HG02981 (cell line): ENCODE measurements at regions not wholly inside any gene's neighbourhood (a gene's known extent, or its start where the extent isn't known, plus 50 kb on each side); places are given as distances from the start of the nearest gene placed in this dataset.
"Not testable (repeated sequence)": the region's sequence is repeated elsewhere in the genome, so short reads cannot be mapped to it uniquely, and the experiment has no call there.

Source experiments
- ATAC-seq: cut with Tn5 transposase; IDR thresholded peaks from one replicate; pipeline ENCODE4 v1.9.1; 2021; ENCODE audit warnings: mild to moderate bottlenecking, moderate library complexity; ENCODE audit not compliant: unreplicated experiment

DNA sequence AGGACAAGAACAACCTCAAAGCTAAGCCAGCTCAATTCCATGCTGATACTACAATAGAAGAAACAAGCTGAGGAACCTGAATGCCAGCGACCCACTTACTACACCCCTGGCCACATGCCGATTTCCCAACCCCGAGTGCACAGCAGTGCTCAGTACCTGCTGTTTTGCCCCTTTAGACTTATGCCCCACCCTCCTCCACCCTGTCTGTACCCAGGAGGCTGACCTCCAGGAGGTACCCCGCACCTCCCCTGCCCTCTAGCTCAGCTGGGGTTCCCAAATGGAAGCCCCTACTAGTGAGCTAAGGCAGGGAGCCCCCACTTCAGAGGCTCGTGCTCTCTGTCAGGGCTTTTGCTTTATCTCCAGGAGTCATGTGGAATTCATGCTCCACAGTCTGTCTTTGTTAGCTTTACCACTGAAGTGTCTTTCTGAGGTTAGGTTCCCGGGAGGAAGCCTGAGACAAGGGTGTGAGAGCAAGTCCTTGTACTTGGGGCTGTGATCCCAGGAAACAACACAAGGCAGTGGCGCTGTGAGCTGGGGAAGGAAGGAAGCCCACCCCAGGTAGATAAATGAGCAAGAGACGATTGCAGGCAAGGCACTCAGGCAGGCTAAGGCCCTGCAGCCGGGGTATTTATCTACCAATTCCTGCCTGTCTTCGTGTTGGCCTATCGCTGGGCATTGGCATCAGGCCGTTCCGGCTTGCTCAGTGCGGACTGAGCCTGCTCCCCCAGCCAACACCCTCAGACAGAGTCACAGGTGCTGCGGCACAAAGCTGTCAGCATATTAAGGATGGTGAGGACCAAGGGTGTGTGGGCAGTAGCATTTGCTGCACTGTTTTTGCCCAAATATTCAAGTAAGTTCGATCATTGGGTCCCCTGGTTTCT lies 220.5 kb downstream of the CYP26B1 start:
- ATAC-seq = no peak

DNA sequence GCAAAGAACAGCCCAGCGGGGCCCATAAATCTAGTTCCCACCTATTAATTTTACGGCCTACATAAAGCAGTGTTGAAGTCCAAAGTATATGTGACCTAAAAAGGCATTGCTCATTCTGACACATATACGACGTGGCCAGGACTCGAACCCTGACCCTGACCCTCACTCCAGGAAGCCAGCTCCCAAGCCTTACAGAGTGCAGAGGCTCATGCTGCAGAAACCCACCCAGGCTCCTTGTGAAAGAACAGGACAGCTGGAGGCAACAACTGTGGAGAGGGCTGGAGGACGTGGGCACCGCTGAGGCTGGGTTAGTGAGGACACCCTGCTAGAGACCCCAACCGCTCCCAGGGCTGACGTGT lies 221.6 kb downstream of the CYP26B1 start:
- ATAC-seq = no peak

DNA sequence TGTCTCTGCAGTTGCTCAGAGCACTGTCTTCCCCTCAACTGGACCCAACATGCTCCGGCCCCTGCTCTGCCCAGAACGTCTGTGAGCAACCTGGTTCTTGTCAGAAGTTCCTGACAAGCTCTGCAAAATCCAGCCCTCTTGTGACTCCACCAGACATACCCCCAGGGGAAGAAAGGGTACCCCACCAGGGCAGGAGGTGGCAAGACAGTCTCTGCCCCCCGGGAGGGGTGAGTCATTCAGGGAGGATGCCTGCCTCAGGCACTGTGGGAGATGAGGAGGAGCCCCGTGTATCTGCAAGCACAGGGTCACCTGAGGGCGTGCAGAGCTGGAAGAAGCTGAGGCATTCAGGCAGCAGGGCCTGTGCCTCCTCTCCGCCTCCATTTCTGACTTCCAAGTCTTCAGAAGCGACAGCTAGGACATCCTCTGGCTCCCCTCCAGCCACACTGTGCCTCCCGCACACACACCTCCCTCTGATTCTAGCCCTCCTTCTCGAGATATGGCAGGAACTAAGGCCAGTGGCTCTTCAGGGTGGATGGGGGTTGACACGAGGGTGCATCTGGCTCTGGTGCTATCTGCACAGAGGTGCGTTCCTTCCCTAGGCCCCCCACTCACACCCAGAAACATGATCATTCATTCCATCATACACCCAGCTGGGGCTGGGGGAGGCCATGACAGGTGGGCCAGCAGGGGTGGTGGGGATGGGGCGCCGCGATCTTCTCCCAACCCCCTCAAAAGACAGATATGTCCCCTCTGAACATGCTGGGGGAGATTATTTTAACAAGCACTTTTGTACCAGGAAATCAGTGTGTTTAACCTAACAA lies 222.2 kb downstream of the CYP26B1 start:
- no peak for ATAC-seq

DNA sequence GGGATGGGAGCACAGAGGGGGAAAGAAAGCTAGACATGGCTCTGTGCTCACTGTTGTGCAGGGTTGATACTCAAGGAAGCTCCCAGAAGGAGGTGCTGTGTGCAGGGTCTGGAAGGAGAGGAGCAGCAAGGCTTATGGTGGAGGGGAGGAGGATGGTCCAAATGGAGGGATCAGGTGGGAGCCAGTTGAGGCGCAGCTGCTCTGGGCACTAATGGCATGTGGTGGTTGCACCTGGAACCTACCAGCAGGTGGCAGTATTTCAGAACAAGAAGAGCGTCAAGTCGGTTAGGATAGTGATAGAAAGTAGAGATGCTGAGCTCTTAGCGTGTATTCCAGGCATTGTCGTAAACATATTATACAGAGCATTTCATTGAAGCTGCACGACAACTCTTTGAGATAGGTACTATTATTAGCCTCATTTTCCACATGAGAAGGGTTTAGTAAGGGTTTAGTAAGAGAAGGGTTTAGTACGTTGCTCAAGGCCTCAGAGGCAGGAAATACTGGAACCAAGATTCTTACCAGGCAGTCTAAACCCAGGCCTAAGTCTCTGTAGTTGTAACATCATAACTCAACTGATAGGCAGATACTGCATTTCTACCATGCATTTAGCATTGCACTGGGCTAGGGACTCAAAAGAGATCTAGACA lies 223.7 kb downstream of the CYP26B1 start:
- peak; percentile 80 for ATAC-seq

DNA sequence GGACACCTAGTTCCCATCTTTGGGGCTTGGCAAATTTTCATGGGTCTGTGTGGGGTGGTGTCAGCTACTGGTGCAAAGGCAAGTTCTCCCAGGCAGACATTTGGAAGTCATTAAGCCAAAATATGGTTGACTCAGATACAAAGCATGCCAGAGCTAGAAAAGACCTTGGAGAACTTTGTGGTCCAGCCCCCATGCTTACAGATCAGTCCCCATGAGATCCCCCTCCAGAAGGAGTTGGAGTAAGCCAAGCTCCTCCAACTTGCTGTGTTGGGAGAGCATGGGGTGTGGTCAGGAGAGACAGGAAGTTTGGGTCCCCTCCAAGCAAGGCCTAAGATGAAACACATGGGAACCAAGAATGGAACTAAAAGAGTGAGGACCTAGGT lies 224.5 kb downstream of the CYP26B1 start:
- ATAC-seq = no peak

DNA sequence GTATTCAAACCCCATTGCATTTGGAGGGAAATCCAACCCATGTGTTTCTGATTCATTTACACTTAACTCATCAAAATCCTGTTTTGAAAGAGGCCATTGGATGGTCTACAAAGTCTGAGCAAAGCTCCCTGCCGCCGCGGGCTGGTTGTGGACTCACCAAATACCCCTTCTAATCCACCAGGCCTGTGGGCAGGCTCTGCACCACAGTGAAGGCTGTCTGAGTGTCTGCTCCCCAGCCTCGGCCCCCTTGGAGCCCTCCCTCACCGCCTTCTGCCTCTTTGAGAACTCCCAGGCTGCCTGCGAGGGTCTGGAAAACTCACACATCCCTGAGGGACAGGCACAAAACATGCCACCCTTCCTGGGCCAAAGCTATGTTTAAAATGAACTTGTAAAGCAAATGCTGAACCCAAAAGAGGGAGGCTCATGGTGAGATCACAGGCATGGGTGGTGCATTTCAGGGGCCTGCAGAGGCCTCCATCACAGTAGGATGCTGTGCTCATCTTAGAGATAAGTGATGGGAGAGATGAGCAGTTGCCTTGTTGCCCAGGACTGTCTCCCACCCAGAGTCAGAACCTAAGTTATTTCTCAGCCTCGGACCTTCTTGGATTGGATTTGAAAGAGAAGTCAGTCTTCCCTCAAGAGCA lies 225.0 kb downstream of the CYP26B1 start:
- ATAC-seq = no peak

DNA sequence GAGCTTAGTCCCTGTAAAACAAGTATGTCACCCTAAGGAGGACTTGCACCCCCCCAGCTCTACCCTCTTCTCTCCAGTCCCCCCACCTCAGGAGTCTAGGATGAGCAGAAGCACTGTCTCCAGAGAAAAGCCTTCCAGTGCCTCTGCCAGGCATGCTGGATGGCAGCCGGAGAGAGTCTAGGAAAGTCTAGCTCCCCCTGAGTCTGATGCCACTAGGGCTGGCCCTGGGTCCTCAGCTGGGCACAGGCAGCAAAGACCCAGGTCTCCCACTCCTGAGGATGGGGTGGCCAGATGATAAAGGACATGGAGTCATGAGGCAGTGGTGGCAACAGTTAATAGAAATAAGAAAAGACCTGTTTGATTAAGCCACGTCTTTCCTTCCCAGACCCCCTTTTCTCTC lies 225.6 kb downstream of the CYP26B1 start:
- no peak for ATAC-seq

DNA sequence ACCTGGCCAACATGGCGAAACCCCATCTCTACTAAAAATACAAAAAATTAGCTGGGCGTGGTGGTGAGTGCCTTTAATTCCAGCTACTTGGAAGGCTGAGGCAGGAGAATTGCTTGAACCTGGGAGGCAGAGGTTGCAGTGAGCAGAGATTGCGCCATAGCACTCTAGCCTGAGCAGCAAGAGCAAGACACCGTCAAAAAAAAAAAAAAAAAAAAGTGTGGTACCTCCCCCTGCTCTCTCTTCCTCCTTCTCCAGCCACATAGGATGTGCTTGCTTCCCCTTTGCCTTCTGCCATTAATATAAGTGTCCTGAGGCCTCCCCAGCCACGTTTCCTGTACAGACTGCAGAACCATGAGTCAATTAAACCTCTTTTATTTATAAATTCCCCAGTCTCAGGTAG lies 226.8 kb downstream of the CYP26B1 start:
- ATAC-seq = not testable (repeated sequence)

DNA sequence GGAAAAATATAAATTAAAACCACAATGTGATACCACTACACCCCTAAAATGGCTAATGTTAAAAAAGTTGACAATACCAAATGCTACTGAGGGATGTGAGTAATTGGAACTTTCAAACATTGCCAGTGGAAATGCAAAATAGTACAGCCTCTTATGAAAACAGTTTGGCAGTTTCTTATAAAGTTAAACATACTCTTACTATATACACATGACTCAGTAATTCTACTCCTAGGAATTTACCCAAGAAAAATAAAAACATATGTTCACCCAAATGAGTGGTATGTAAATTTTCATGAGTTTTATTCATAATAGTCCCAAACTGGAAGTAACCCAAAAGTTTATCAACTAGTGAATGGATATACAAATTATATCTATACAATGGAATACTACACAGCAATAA lies 228.0 kb downstream of the CYP26B1 start:
- no peak for ATAC-seq

DNA sequence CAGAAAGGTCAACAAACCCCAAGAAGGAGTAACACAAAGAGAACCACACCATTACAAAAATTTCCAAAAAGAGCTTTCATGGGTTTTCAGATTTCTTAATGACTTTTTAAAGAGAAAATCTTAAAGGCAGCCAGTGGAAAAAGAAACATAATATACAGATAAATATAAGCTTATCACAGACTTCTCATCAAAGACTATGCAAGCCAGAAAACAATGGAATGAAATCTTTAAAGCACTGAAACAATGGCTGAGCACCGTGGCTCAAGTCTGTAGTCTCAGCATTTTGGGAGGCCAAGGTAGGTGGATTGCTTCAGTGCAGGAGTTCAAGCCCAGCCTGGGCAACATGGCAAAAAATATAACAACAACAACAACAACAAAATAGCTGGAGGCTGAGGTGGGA lies 237.4 kb downstream of the CYP26B1 start:
- no peak for ATAC-seq

DNA sequence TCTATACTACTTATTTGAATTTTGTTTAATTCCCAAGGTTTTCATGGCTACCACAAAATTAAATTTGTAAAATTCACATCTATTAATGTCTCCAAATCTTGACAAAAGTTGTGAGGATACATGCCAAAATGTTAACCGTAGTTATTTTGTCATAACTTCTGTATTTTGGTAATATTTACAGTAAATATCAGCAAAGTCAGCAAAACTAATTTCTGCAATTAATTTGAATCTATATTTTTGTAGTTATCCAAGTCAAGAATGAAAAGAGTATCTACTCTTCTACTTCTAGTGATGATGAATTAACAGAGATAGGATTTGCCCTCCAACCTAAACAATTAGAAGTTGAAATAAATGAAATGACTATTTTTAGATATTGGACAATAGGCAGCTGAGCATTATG lies 238.9 kb downstream of the CYP26B1 start:
- no peak for ATAC-seq

DNA sequence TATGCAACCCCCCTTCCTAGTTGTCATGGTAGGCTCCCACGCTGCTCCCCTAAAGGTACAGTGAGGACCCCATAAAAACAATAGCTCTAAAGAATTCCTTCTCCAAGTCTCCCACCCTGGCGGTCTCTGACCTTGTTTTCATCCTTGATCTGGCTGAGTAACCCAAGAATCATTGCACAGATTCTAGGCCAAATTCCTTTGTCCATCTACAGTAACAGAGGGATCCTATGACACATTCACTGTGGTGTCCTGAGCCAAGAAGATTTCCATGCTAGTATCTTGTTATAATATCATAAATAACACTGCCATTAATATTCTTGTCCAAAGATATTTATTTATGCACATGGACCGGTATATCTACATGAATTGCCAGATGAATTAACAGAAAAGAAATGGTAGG lies 240.2 kb downstream of the CYP26B1 start:
- no peak for ATAC-seq

DNA sequence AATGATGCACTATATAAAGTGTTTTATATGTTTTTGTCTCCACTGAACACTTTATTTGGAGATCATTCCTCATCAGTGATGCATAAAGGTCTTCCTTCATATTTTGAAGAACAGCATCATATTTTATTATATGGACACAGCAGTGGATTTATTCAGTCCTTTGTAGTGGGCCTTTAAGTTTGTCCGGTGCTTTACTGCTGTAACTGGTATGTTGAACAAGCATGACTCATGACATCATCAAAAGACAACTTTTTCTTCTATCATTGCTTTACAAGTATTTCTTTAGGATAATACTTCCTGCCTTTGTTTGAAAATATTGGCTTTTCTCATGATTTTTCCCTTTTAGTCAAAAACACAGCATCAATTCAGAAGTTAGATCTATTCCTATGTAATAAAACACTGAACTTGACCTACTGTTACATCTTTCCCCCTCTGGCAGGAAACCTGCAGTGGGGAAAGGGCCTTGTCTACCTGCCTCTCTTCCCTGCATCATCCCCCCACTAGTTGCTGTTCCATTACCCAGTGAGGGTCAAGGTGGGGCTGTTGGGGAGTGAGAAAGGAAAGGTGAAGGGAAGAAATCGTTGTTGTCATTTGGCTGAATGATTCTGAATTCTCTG lies 241.2 kb downstream of the CYP26B1 start:
- no peak for ATAC-seq

DNA sequence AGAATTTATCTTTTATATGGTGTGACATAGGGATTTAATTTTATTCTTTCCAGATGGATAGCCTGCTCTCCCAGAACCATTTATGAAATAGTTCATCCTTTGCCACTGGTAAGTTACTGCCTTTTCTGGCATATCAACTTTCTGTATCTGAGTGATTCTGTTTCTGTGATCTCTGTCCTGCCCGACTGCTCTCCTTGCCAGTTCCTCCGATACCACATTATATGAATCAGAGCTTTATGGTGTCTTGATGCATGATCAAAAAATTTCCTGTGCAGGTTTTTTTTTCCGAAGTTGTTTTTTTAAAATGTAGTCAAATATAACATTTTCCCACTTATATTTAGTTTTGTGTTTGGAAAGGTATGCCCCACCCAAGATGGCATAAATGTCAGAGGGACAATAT lies 242.5 kb downstream of the CYP26B1 start:
- no peak for ATAC-seq

DNA sequence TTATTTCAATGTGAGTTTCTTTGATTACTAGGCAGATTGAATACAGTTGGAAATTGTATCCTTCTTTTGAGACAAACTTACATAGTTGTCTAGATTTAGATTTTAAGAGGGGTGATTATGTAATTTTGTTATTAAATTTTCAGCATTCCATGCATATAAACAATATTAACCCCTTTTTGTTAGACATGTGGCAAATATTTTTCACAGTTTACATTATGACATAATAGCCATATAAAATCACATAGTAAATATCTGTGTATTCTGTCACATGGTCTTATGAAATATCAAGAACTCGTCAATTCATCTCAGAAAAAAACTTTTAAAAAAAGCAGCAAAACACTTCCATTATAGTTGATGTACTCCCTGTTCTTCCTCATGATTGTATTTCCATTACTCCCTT lies 243.8 kb downstream of the CYP26B1 start:
- ATAC-seq = no peak

DNA sequence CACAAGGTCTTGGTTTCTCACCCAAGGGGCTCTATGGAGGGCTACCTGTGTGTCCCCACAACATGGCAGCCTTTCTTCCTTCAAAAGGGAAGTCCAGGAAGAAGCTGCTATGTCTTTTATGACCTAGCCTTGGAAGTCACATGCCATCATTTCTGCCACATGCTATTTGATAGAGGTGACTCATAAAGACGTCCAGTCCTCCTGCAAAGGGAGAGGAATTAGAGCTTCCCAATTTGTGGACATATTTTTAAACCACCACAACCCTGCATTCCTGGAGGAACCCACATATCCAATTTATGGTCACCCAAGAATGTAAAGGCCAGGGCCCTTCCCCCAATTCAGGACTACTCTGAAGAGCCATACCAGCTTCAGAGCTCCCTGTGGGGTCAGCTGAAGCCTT lies 246.2 kb downstream of the CYP26B1 start:
- ATAC-seq = no peak

DNA sequence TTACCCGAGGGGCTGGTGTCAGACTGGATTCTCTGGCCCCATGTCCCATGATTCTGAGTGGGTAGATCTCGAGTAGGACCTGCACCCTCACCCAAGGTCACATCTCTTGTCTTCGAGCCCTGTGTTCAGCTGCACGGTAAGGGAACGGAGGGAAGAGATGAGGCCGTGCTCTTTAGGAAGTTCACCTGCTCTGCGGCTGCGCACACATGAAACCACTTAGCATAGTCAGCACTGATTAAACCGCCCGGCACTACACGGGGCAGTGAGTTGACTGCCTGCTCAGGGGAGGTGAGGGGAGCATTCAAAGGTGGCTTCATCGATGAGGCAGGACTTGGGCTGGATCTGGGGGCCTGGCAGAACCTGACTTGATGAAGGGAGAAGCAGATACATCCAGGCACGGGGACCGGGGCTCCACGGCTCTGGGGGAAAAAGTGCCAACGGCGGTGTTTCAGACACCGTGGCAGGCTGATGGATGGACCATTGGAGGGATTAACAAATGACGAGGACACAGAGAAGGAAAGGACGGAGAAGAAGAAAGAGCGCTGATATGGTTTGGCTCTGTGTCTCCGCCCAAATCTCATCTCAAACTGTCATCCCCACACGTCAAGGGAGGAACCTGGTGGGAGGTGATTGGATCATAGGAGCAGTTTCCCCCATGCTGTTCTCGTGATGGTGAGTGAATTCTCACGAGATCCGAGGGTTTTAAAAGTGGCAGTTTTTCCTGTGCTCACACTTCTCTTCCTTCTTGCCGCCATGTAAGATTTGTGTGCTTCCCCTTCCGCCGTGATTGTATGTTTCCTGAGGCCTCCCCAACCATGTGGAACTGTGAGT lies 248.6 kb downstream of the CYP26B1 start:
- no peak for ATAC-seq

DNA sequence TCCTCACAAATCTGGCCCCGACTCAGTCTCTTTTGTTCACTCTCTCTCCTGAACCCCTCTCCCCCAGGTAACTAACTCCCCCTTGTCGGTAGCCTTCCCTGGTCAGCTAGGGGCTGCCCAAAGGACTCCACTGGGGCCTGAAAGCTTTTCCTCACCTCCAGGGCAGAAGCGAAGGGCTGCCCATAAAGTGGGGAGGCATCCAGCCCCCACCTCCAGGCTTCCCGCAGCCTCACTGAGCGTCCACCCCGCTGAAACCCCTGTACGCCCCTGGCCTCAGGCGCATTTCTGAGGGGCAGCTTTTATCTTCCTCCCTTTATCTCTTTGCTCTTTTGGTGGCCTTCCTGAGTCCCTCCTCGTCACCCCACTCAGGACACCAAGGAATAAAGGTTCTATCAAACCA lies 249.3 kb downstream of the CYP26B1 start:
- ATAC-seq = no peak

DNA sequence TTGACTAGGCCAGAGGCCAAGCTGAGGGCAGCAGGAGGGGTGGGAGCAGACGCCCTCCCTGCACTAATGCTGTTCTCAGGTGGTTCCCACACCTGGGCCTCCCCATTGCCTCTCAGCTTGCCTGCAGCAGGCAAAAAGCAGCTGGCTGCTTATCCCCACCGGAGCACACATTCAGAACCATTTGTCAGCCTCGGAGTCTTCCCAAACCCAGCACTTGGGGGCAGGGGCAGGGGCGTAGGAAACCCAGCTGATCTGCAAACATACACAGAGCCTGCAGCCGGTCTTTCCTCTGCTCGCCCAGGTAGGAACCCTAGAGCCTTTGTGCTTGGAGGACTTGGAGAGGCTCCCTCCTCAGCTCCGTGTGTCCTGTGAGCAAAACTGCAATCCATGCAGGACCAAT lies 249.8 kb downstream of the CYP26B1 start:
- no peak for ATAC-seq

DNA sequence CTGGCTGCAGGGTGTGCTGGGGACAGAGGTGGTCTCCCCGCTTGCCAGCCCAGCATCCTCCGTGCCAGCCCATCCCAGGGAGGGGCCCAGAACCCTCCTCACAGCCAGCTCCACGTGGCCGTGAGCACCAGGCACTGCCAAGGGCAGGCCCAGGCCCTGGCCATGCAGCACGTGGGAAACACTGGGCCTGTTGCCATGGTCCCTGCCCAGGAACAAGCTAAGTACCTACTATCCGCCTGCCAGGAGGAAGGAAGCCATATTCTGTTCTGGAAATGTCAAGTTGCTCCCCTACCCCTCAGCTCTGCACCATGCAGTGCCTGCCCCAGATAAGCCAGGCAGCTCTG lies 250.6 kb downstream of the CYP26B1 start:
- no peak for ATAC-seq
